ENCODE measurements at regions not wholly inside any gene's neighbourhood (a gene's known extent, or its start where the extent isn't known, plus 50 kb on each side); places are given as distances from the start of the nearest gene placed in this dataset.

- peaks cover 36% of the 10 kb centered on the region for H3K4me1 Mint-ChIP-seq
- no peaks in the 10 kb centered on the region for H3K36me3 Mint-ChIP-seq (ENCODE audit: low read depth)
- intact Hi-C loops (cut with micrococcal nuclease) = no loop called here
- H3K27me3 Mint-ChIP-seq = no peaks in the 10 kb centered on the region
- peak; percentile 73 for DNase-seq
- no peaks in the 10 kb centered on the region for H3K9me3 Mint-ChIP-seq
- H3K27ac Mint-ChIP-seq = peak overlapping the region; percentile 85
- peak overlapping the region; percentile 60 for H3K4me3 Mint-ChIP-seq
Observed at GRCh38 chr17:77326076-77326591, 185.4 kb downstream of the SEC14L1 start.

- DNase-seq = no peak
- H3K27ac Mint-ChIP-seq = no peak overlapping the region
Observed at GRCh38 chr17:77326636-77327035, 185.9 kb downstream of the SEC14L1 start.

GRCh38 chr17:77327181-77327565 is 186.4 kb downstream of the SEC14L1 start:
- H3K9me3 Mint-ChIP-seq = no peaks in the 10 kb centered on the region
- no peak for DNase-seq
- H3K27ac Mint-ChIP-seq = no peak overlapping the region
- no peaks in the 10 kb centered on the region for H3K27me3 Mint-ChIP-seq
- H3K36me3 Mint-ChIP-seq (ENCODE audit: low read depth) = no peaks in the 10 kb centered on the region
- peaks cover 46% of the 10 kb centered on the region for H3K4me1 Mint-ChIP-seq
- intact Hi-C loops (cut with micrococcal nuclease) = no loop called here
- H3K4me3 Mint-ChIP-seq = no peak overlapping the region

More at GRCh38 chr17:77326636-77327035, 185.9 kb downstream of the SEC14L1 start:
- intact Hi-C loops (cut with micrococcal nuclease) = no loop called here
- Mint-ChIP-seq H3K4me1 (peaks cover 41% of the 10 kb centered on the region), H3K9me3 (no peaks in the 10 kb centered on the region), H3K36me3 (ENCODE audit: low read depth) (no peaks in the 10 kb centered on the region), H3K4me3 (no peak overlapping the region), H3K27me3 (no peaks in the 10 kb centered on the region)

- intact Hi-C loops (cut with micrococcal nuclease) = no loop called here
- H3K27ac Mint-ChIP-seq = no peak overlapping the region
- H3K36me3 Mint-ChIP-seq (ENCODE audit: low read depth) = peaks cover 1% of the 10 kb centered on the region
- DNase-seq = no peak
- no peak overlapping the region for H3K4me3 Mint-ChIP-seq
- H3K4me1 Mint-ChIP-seq = peaks cover 53% of the 10 kb centered on the region
- peaks cover 1% of the 10 kb centered on the region for H3K9me3 Mint-ChIP-seq
- H3K27me3 Mint-ChIP-seq = no peaks in the 10 kb centered on the region
Observed at GRCh38 chr17:77327566-77328464, 187.0 kb downstream of the SEC14L1 start.

GRCh38 chr17:77328823-77329740 is 188.3 kb downstream of the SEC14L1 start:
- H3K4me1 Mint-ChIP-seq = peaks cover 58% of the 10 kb centered on the region
- no peak overlapping the region for H3K27ac Mint-ChIP-seq

GRCh38 chr17:77329741-77330531 is 189.2 kb downstream of the SEC14L1 start:
- peaks cover 3% of the 10 kb centered on the region for H3K36me3 Mint-ChIP-seq (ENCODE audit: low read depth)
- DNase-seq = no peak
- H3K4me1 Mint-ChIP-seq = peaks cover 53% of the 10 kb centered on the region
- intact Hi-C loops (cut with micrococcal nuclease) = loop anchor here (2.0 to 5.0 kb wide), 2 partner anchors 101 to 142 kb away; no protein-coding TSS in a partner anchor
- no peaks in the 10 kb centered on the region for H3K27me3 Mint-ChIP-seq
- H3K4me3 Mint-ChIP-seq = no peak overlapping the region
- H3K27ac Mint-ChIP-seq = peak overlapping the region; percentile 53
- peaks cover 4% of the 10 kb centered on the region for H3K9me3 Mint-ChIP-seq

More at GRCh38 chr17:77328823-77329740, 188.3 kb downstream of the SEC14L1 start:
- H3K27me3 Mint-ChIP-seq = no peaks in the 10 kb centered on the region
- intact Hi-C loops (cut with micrococcal nuclease) = no loop called here
- peaks cover 4% of the 10 kb centered on the region for H3K9me3 Mint-ChIP-seq
- H3K36me3 Mint-ChIP-seq (ENCODE audit: low read depth) = peaks cover 3% of the 10 kb centered on the region
- DNase-seq = no peak
- no peak overlapping the region for H3K4me3 Mint-ChIP-seq

GRCh38 chr17:77330602-77331081 is 189.9 kb downstream of the SEC14L1 start:
- peaks cover 47% of the 10 kb centered on the region for H3K4me1 Mint-ChIP-seq
- peaks cover 3% of the 10 kb centered on the region for H3K36me3 Mint-ChIP-seq (ENCODE audit: low read depth)
- peak overlapping the region; percentile 53 for H3K27ac Mint-ChIP-seq
- peaks cover 4% of the 10 kb centered on the region for H3K9me3 Mint-ChIP-seq
- H3K27me3 Mint-ChIP-seq = no peaks in the 10 kb centered on the region
- DNase-seq = peak; percentile 61
- H3K4me3 Mint-ChIP-seq = no peak overlapping the region
- intact Hi-C loops (cut with micrococcal nuclease) = loop anchor here (1.0 to 5.0 kb wide), 5 partner anchors 44 to 164 kb away; no protein-coding TSS in a partner anchor

- intact Hi-C loops (cut with micrococcal nuclease) = loop anchor here (1.0 to 5.0 kb wide), 5 partner anchors 43 to 163 kb away; no protein-coding TSS in a partner anchor
- Mint-ChIP-seq H3K27ac (peak overlapping the region; percentile 94), H3K27me3 (no peaks in the 10 kb centered on the region), H3K4me1 (peaks cover 40% of the 10 kb centered on the region), H3K9me3 (peaks cover 4% of the 10 kb centered on the region), H3K36me3 (ENCODE audit: low read depth) (peaks cover 3% of the 10 kb centered on the region), H3K4me3 (peak overlapping the region; percentile 84)
- DNase-seq = peak; percentile 98
Observed at GRCh38 chr17:77331301-77331864, 190.6 kb downstream of the SEC14L1 start.

GRCh38 chr17:77332034-77332971 is 191.5 kb downstream of the SEC14L1 start:
- DNase-seq = peak; percentile 88
- H3K4me3 Mint-ChIP-seq = peak overlapping the region; percentile 84
- peaks cover 6% of the 10 kb centered on the region for H3K36me3 Mint-ChIP-seq (ENCODE audit: low read depth)
- peaks cover 4% of the 10 kb centered on the region for H3K9me3 Mint-ChIP-seq
- intact Hi-C loops (cut with micrococcal nuclease) = loop anchor here (2.0 to 5.0 kb wide), 3 partner anchors 58 to 334 kb away; no protein-coding TSS in a partner anchor
- H3K27ac Mint-ChIP-seq = peak overlapping the region; percentile 94
- H3K4me1 Mint-ChIP-seq = peaks cover 38% of the 10 kb centered on the region
- no peaks in the 10 kb centered on the region for H3K27me3 Mint-ChIP-seq

GRCh38 chr17:77332981-77333685 is 192.4 kb downstream of the SEC14L1 start:
- intact Hi-C loops (cut with micrococcal nuclease) = loop anchor here (1.0 to 5.0 kb wide), 4 partner anchors 9 to 334 kb away; no protein-coding TSS in a partner anchor
- H3K27me3 Mint-ChIP-seq = no peaks in the 10 kb centered on the region
- H3K36me3 Mint-ChIP-seq (ENCODE audit: low read depth) = peaks cover 7% of the 10 kb centered on the region
- H3K4me1 Mint-ChIP-seq = peaks cover 39% of the 10 kb centered on the region
- H3K27ac Mint-ChIP-seq = peak overlapping the region; percentile 94
- DNase-seq = peak; percentile 73
- peaks cover 9% of the 10 kb centered on the region for H3K9me3 Mint-ChIP-seq
- H3K4me3 Mint-ChIP-seq = peak overlapping the region; percentile 84

GRCh38 chr17:77337150-77337549 is 196.4 kb downstream of the SEC14L1 start:
- DNase-seq = no peak
- Mint-ChIP-seq H3K9me3 (peaks cover 12% of the 10 kb centered on the region), H3K4me1 (peaks cover 37% of the 10 kb centered on the region), H3K36me3 (ENCODE audit: low read depth) (peaks cover 10% of the 10 kb centered on the region), H3K27ac (no peak overlapping the region), H3K27me3 (no peaks in the 10 kb centered on the region), H3K4me3 (no peak overlapping the region)
- intact Hi-C loops (cut with micrococcal nuclease) = no loop called here

Data from activated CD4-positive, alpha-beta T cell treated with anti-CD3 and anti-CD28 coated beads, Interleukin-2, amount 10 ng/mL, durations not matched to agents 24 days and 14 days (primary cell).